Hindlimb muscle (tissue), 1 donor: ENCODE measurements at regions not wholly inside any gene's neighbourhood (a gene's known extent, or its start where the extent isn't known, plus 50 kb on each side); places are given as distances from the start of the nearest gene placed in this dataset.
"Not testable (repeated sequence)": the region's sequence is repeated elsewhere in the genome, so short reads cannot be mapped to it uniquely, and the experiment has no call there.

ENCODE experiments used
- DNase-seq: peaks from one replicate; pipeline ENCODE4 v3.0.0-alpha.2; 2013

DNA sequence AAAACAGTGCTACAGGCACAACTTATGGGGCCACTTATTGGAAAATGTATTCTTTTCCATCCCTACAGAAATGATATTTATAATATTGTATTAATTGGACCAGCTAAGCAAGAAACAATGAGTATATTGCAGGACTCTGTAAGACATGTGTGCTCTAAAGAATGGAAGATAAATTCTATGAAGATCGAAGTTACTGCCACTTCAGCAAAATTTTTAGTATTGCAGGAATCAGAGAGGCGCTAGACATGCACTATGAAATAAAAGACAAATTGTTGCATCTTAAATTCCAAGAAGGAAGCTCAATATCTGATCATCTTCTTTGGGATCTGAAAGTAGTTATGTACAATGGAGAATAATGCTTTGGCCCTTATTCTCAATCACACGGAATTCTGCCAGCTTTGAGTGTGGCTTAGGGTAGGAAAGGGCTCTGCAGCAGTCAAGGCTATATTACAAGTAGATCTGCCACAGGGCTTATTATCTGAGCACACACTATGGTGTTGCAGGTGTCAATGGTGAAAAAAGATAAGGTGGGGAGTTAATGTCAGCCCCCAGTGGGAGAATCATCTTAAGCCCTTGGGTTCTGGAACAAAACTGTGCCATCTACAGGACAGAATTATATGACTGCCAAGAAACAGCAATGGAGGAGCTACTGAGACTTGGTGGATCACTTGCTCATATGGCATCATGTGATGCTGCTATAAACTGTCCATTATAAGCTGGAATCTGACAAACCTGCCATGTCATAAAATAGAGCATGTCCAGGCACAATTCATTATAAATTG, 334.0 kb upstream of the NDST3 start:
- no peak for DNase-seq

DNA sequence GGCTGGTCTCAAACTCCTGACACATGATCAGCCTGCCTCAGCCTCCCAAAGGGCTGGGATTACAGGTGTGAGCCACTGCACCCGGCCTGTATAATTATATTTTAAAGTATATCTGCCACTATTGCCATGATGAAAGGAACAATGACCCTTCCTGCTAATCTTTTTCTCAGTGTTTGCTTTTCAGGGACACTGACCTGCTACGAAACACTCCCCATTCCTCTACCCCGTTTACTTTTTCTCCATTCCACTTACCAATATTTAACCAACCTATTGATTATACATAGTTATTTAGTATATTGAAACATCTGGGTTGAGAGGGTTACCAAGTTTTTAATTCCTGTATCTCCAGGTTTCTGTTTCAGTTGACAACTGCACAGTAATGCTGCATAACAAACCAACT, 331.9 kb upstream of the NDST3 start:
- no peak for DNase-seq

DNA sequence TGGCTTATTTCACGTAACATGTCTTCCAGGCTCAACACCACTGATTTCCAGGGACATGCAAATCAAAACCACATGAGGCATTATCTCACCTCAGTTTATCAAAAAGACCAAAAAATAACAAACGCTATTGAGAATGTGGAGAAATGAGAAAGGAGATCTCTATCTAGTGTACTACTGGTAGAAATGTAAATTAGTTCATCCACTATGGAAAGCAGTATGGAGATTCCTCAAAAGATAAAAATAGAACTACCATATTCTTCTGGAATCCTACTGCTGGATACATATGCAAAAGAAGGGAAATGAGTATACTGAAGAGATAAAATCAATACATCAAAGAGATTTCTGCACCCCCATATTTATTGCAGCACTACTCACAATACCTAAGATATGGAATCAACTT, 329.6 kb upstream of the NDST3 start:
- DNase-seq = no peak

DNA sequence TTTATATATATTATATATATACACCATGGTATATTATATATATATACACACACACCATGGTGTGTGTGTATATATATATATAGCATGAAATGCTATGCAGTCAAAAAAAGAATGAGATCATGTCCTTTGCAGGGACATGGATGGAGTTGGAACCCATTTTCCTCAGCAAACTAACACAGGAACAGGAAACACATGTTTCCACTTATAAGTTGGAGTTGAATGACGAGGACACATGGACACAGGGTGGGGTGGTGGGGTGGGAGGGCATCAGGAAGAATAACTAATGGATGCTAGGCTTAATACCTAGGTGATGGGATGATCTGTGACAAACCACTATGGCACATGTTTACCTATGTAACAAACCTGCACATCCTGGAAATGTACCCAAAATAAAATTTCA, 293.6 kb upstream of the NDST3 start:
- DNase-seq = no peak

DNA sequence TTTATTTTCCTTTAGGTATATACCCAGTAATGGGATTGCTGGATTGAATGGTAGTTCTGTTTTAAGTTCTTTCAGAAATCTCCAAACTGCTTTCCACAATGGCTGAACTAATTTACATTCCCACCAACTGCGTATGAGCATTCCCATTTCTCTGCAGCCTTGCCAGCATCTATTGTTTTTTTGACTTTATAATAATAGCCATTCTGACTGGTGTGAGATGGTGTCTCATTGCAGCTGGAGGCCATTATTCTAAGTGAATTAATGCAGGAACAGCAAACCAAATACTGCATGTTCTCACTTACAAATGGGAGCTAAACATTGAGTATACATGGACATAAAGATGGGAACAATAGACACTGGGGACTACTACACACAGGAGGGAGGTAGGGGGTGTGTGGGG, 288.9 kb upstream of the NDST3 start:
- DNase-seq = not testable (repeated sequence)

DNA sequence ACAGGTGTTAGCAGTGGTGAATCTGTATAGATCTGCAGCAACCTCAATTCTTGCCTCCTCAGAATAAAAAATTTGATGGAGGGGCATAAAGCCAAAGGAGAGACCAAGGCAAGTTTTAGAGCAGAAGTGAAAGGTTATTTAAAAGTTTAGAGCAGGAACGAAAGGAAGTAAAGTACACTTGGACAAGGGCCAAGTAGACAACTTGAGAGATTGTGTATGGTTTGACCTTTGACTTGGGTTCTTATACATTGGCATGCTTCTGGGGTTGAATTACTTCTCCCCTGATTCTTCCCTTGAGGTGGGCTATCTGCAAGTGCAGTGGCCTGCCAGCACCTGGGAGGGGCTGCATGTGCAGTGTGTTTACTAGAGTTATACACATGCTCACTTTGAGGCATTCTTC, 278.8 kb upstream of the NDST3 start:
- no peak for DNase-seq

DNA sequence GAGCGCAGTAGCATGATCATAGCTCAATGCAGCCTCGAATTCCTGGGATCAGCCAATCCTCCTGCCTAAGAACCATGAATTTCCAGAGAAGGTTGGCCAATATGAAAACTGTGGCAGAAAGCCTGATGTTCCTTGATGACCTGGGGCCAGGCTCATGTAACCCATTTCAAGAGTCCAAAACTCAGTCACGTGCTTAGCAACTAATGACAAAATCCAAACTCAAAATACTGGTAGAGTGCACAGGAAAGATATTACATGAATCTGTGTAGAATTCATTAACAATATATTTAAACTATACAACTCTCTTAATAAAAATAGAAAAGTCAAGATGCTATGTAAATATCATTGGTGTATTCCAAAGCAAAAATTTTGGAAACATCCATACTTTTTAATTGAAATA, 265.7 kb upstream of the NDST3 start:
- DNase-seq = no peak

DNA sequence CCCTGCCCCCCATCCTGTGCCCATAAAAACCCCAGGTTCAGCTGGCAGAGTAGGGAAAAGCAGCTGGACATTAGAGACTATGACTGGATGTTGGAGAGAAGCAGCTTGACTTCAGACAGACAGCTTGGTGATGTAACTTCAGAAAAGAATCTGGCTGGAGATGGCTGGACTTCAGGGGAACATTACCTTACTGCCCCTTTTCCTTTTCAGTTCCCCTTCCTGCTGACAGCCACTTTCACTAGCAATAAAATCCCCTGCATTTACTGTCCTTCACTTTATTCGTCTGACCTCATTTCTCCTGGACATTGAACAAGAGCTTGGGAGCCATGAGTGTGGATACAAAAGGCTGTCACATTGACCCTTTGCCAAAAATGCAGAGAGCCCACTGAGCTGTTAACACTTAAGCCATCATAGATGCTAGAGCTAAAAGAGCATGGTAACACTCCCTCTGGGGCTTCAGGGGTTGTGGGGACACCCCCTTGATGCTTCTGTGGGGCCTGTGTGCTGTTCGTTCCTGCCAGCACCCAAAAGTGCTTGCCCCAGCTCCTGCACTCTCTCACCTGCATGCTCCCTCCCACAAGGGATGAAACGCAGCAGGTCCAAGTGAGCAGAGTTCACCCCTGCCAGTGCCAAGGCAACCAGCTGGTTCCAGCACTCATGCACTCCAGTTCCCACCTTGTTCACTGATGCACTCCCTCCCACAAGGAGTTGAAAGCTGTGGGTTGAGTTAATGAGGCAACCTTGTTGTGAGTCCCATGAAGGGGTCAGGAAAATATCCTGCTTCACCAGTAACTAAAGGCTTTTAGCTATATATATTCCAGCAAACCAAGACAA, 263.8 kb upstream of the NDST3 start:
- DNase-seq = no peak

DNA sequence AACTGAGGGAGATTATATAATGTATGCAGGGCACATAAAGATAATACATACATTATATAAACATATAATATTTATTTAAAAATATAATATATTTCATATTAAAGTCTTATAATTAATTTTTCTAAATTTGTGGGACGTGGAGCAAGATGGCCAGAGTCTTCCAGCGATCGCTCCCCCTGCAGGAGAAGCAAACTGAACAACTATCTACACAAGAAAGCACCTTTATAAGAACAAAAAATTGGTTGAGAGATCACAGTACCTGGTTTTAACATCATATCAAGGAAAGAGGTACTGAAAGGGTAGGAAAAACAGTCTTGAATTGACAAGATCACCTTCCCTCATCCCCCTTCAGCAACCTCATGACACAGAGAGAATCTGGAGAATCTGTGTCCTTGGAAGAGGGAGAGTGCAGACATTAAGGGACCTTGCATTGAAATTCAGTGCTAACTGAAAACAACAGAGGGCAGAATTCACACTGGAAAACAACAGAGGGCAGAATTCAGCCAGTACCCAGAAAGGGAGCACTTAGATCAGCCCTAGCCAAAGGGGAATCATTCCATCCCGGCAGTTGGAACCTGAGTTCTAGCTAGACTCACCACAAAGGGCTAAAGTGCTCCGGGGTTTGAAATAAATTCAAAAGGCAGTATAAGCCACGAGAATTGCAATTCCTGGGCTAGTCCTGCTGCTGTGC, 262.5 kb upstream of the NDST3 start:
- DNase-seq = no peak

DNA sequence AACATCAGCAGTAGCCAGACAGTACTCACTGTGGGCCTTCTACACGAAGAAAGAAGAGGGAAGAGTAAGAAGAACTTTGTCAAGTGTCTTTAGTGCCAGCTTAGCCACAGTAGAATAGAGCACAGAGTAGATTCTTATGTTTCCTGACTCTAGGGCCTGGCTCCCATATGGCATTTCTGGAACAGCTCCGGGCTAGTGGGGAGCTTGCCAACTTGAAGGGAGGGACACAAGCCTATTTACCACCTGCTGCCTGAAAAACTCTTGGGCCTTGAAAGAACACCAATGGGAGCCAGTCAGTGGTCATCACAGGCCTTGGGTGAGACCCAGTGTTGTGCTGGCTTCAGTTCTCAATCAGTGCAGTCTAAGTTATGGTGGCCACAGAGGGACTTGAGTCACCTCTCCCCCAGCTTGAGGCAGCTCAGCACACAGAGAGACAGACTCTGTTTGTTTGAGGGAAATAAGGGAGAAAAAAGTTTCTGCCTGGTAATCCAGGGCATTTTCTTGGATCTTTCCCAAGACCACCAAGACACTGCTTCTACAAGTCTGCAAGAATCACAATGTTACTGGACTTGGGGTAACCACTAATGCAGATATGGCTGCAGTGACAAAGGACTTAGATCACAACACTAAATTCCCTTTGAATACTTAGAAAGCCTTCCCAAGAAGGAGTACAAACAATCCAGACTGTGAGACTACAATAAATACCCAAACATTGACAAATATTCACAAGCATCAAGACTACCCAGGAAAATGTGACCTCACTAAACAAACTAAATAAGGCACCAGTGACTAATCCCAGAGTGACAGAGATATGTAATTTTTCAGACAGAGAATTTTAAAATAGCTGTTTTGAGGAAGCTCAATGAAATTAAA, 261.0 kb upstream of the NDST3 start:
- no peak for DNase-seq

DNA sequence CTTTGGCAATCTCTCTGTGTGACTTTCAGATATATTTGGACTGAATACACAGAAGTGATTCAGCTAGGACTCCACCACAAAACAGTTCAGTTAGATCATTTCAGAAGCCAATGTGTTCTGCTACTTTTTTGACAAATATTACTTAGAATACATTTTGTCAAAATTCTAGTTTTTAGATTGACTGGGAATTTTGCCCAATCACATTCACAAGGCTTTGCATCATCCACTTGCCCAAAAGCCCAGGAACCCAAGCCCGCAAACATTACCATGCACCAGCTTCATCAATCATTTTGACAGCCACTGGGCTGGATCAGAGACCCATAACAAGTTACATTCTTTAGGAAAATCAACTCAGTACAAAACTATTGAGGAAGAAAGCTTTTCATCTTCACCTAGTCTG, 256.6 kb upstream of the NDST3 start:
- no peak for DNase-seq

DNA sequence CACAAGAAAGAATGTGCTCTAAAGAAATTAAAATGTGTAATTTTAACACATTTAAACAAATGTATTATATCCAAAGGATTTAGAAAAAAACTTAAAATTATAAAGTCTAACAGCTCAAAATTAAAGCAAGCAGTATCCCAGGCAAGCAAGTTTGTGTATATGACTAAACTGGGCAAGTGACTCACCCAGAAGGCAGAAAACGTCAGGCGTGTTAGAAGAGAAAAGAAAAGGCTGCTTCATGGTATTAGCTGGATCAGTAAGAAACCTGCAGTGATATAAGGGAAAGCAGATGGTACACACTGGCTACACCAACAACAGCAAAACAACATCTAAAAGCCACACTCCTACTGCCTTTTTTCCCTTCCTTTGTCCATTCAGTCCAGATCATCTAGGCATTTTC, 250.6 kb upstream of the NDST3 start:
- peak; percentile 5 for DNase-seq

DNA sequence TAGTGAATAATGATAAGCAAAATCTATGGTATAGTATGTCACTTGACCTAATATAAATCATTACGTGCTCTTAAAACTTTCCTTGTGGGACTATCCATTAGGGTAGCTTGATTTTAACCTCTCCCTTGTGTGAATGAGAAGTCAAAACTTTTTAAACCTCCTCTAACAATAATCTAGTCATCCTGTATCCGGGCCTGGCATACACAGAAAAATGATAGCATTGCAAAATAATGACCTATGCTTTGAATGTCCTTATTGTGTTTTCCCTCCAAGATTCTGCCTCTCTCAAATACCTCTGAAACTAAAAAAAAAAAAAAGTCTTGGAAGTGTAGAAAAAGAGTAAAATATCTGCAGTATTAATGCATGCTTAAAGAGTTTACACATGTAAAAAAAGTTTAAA, 250.0 kb upstream of the NDST3 start:
- DNase-seq = no peak

DNA sequence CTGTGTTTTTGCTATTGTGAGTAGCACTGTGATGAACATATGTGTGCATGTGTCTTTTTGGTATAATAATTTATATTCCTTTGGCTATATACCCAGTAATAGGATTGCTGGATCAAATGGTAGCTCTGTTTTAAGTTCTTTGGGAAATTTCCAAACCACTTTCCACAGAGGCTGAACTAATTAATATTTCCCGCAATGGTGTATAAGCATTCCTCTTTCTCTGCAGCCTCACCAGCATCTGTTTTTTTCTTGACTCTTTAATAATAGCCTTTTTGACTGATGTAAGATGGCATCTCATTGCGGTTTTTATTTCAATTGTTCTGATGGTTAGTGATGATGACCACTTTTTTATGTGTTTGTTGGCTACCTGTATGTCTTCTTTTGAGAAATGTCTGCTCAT, 247.7 kb upstream of the NDST3 start:
- no peak for DNase-seq

DNA sequence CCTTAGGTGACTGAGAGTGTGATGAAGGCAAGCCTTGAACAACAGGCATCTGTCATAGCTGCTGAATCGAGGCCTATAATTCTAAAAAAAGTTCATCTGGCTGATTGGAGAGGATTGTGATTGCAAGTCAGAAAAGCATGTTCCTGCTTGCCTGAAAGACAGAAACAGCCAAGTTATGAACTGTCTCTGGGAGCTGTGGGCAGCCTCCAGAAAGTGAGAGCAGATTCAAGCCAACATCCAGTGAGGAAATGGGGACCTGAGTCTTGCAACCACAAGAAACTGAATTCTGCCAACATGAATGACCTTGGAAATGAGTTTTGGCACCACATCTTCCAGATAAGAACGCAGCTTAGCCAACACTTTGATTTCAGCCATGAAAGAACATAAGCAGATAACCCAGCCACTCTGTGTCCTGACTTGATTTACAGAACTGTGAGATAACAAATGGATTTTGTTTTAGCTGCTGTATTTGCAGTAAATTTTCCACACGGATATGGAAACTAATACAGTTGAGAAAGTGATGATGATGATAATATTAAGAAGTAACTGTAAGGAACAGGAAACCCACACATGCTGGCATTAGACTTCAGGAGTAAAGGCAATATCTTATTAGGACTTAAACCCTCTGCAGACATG, 240.3 kb upstream of the NDST3 start:
- no peak for DNase-seq

DNA sequence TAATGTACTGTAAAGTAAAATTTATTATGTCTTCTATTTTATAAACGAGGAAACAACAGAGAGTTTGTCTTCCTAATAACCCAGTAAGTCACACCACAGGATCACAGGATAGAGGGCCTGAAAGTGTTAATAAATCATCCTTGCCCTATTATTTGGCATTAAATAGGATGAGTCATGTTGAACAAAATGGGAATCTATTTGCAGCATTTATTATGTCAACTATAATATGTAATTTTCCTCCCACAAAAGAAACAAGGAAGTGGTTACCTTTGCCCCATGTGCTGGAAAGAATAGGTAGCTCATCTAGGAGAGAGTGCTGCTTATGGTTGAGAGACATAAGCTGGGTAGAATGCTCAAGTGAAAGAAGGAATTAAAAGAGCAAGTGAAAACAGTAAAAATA, 237.6 kb upstream of the NDST3 start:
- no peak for DNase-seq

DNA sequence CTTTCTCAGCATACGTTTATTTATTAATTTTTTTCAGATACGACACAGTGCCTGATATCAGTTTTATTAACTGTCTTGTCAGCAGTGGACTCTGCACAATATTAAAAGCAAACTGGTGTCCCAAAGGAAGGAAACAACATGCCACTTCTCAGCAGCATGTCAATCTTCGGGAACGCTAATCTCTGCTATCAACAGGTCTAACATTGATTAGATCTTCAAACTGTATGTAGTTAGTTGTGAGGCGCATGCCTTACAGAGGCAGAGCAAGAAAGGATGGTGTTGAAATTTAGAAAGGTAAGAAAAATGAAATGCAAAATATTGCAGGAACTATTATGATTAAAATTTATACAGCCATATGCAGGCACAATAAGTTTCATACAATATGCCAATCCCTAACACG, 233.7 kb upstream of the NDST3 start:
- DNase-seq = no peak

DNA sequence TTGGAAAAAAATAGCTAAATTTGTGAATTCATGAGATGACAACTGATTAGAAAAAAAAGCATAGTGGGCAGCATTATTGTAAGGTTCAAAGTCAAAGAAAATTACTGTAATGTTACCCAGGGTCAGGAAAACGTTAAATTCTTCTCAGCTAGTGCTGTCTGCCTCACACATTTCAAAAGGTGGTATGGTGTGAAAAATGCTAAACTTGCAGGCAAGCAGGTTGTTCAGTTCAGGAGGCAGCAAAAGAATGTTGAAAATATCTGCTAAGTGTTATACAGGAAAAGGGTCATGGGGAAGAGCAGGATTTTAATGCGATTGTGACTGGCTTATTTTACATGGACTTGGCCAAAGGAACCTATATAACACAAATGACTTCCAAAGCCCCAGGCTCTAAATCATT, 232.5 kb upstream of the NDST3 start:
- DNase-seq = no peak

DNA sequence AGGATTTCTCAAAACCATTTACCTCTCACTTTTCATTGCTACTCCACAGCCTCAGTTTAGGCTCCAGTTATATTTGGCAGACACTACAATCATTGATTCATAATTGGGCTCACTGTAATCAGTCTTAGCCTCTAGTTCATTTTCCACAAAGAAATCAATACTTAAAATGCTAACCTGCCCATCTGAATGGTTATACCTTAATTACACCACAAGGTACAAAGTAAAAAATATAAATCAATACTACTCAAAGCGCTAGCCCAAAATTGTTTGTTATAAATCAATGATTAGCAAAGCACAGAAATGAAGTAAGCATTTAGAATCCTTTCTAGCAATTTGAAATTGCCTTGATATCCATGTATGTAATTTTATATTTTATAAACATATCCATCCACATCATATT, 222.6 kb upstream of the NDST3 start:
- no peak for DNase-seq

DNA sequence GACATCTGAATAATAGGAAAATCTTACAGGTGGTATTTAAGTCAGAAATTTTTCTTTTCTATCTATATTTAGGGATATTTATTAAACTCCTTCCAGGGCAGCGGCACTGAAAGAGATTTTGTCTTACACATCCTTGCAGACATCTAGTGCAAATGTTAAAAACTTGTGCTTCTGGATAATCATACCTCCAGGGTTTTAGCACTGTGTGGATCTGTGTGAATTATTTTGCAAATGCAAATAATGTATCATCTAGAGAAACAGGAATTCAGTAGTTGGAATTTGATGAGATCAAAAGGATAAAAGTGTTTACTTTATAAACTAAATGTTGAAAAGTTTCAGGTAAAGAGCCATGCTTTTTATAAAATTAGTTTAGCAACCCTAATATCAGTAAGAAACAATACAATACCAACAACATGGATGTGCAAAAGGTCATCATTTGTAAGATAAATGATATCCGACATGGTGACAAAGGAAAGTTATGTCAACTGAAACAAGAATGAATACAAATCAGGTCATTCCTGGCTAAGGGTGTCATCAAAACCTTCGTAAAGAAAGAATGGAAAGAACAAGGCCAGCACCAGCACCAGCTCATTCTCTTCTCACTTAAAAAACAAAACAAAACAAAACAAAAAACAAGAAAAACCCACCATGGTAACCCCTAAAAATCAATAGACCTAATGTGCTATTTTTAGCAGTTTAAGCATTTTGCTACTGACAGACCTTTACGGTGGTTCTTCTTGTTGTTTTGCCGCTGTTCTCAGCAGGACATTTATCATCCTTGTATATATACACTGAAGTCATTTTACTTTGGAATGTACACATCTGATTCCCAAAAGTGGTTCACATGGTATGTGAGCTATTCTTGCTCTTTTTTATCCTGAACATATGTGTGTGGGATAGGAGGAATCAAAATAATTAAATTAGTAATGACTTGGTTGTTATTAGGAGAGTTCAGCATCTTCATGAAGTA, 219.7 kb upstream of the NDST3 start:
- no peak for DNase-seq

DNA sequence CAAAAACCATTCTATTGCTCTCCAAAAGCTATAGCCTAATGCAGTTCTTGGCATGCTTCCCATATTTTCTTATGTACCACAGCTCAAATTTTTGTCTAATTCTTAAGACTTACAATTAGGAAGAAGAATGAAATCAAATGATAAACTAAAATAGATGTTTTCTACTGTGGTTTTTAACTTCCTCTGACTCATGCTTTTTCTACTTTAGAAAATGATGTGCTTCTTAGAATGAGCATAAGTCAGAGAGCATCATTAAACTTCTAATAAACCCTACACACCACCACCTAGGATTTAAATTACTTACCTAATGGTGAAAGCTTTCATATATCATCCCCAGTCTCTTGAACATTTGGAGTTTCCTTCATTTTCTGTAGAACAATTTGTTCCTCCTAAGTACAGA, 217.0 kb upstream of the NDST3 start:
- DNase-seq = no peak
